ENCODE measurements at regions not wholly inside any gene's neighbourhood (a gene's known extent, or its start where the extent isn't known, plus 50 kb on each side); places are given as distances from the start of the nearest gene placed in this dataset.

- TF ChIP-seq CTCF (IDR thresholded peaks at IDR 0.05) (no peak), POLR2A (IDR thresholded peaks at IDR 0.05) (no peak)
These were observed 79.5 kb upstream of the SLCO4A1 start for GRCh38 chr20:62562831-62563230.
